Activated T-cell treated with anti-CD3 and anti-CD28 coated beads, Interleukin-2, amount 50 U/mL, for 48 hours (primary cell): ENCODE measurements at regions not wholly inside any gene's neighbourhood (a gene's known extent, or its start where the extent isn't known, plus 50 kb on each side); places are given as distances from the start of the nearest gene placed in this dataset.
A peak's percentile ranks its signal among the peaks of the same experiment; 100 is the strongest.

Experiments
- DNase-seq, 2 experiments: peaks; one replicate each; pipeline ENCODE4 v3.0.0-alpha.2; 2020

DNA sequence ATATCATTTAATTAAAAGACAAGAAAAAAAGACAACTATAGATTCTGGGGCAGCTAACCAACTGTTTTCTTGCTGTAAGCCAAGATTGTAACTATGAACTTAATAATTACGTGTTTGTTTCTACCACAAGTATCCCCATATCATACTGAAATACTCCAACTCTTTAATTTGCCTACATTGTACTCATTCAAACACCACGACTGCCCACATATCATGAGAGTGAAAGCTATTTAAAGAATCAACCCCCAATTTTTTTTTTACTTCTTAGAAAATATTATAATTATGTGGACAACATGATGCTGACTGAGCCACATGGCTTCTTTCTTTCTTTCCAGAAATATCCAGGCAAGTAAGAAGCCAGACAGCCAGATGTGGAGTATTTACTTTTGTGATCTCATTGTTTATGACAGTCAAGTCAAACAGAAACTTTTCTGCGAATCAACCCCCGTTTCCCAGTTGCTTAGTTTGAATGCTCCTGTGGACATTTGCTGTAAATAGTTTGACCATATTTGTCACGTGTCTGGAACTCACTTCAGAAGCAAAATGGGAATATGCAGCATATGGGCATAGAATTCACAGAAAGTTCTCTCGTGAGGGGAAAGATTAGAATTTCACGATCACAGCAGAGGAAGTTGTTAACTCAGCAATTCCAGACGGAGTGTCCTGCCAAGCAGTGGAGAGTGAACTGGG is 126.8 kb upstream of the PSMD7 start:
- no peak for DNase-seq

DNA sequence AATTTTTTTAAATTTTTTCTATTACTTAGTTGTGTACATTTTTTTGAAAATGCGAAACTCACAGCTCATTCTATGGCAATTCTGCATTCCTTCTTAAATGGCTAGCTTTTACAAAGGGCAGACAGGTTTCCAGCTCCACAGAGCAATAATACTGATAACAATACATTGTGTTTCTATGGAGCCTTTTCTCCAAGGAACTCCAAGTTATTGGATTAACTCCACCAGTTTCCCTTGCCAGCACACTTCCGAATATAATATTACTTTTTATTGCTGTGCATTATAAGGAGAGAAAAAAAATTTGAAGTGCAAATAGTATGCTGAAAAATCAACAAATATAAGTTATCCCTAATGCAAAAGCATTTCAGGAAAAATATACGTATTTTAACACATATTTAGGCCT is 127.5 kb upstream of the PSMD7 start:
- DNase-seq, result no peak

DNA sequence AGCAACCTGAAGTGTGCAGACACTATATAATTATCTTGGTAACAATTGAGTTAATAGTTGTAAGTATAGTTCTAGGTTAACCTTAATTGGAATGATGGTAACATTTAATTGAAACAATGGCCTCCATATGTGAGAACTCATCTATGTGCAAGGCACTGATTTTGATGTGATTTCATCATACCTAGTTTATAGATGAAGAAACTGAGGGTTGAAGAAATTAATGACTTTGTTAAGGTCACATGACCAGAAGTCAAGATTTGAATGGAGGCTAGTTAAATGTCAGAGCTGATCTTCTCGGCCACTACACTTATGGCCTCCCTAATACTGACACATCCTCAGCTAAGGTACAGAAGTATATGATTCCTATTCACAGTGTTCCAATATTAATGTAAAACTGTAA is 128.2 kb upstream of the PSMD7 start:
- DNase-seq, result no peak

DNA sequence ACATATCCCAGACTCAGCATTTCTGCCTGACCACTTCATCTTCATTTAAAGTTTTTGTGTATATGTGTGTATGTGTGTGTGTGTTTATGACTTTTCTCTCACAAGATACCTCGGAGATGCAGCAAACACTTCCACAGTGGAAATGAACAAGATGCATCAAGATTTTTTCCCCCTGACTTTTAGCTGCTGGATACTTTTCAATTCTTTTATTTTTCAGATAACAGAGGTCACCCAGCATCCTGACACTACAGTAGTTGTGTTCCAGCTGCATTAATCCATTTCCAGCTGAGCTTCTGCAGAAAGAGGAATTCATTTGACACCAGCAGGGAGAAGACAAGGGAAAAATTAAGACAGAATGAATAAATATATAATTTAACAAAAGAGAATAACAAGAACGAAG is 130.2 kb upstream of the PSMD7 start:
- DNase-seq, result no peak

DNA sequence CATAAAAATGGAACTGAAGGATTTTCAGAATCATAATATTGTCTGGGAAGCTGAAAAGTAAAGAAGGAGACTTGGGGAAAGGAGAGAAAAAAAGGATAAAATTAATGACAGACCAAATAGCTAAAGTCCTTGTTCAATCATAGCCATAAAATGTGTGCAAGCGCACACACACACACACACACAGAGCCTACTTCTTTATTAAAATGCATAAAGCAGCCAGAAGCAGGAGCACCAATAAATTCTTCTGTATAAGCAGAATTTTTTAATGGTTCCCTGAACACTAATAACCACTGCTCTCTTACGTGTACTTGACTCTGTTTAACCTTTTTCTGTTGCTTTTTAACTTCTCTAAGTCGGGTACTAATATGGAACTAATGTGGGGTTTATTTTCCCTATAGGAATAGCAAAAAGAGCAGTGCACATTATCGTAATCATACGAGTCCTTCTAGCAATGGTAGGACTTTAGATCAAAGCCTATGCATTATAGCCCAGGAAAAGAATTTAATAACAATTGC is 131.0 kb upstream of the PSMD7 start:
- DNase-seq, result no peak

DNA sequence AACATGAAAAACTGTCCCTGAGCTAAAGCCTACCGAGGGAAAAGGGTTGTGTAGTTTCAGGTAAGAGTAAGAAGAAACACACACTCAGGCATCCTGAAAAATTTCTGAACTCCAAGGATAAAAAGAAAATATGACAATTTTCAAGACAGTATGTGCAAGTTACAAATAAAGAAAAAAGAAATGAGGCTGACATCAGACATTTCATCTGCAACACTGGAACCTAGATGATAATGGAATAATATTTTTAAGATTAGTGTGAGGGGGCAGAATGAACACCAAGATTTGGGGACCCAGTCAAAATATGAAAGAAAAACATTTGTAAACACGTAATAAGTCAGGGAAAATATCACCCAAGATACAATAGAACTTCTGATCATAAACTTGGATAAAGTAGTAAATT is 135.9 kb upstream of the PSMD7 start:
- no peak for DNase-seq

DNA sequence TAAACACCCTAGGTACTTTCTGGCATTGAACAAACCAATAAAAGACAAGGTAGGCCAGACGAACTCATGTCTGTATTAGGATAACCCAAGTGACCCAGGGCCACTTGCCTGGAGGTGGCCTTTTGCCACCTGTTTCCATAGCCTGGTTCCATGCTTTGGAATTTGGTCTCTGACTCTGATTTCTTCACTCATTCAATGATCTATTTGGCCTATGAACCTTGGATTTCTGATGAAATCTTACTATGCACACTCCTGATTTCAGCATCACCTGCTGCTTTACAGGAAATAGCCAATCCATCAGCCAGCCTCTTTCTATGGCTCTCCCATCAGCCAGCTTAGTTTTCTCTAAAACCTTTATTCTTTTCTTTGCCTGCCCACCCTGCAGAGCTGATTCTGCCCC is 142.8 kb upstream of the PSMD7 start:
- no peak for DNase-seq

DNA sequence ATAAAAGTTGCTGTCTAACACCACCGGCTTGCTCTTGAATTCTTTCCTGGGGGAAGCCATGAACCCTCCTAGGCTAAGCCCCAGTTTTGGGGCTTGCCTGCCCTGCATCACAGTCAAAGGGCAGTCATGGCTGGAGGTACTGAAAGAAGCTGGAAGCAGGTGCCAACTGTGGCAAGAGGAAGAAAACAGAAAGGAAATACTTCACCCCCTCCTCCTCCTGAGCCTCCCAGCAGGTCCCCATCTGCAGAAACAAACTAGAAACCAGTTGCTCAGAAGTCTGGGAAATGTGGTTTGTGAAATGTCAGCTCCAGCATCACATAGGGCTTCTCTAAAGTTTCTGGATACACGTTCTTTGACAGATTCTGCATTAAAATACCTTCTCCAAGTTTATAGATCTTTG is 150.0 kb upstream of the PSMD7 start:
- no peak for DNase-seq

DNA sequence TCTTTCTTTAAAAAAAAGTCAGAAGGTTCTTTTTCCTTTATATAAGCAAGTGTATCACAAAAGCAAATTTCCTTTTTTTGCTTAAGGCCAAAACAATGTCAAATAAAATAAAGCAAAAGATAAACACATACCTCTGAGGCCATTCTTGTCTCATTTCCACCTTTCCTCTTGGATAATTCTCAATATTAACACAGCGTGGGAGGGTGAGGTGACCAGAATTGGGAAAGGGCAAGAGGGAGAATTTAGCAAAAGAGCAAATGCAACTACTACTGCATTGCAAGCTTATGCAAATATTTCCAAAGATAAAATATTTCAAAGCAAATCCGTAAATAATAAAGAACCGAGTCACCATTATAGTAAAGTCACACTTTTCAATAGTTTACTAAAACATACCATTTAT is 153.4 kb upstream of the PSMD7 start:
- no peak for DNase-seq

DNA sequence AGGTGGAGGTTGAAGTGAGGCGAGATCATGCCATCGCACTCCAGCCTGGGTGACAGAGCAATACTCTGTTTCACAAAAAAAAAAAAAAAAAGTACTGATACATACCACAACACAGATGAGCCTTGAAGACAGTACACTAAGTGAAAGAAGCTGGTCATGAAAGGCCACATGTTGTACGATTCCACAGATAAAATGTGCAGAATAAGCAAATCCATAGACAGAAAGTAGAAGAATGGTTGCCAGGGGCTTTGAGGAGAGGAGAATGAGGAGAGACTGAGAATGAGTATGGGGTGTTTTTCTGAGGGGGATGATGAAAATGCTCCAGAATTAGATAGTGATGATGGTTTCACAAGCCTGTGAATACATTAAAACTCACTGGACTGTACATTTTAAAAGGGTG is 155.6 kb upstream of the PSMD7 start:
- DNase-seq, result no peak

DNA sequence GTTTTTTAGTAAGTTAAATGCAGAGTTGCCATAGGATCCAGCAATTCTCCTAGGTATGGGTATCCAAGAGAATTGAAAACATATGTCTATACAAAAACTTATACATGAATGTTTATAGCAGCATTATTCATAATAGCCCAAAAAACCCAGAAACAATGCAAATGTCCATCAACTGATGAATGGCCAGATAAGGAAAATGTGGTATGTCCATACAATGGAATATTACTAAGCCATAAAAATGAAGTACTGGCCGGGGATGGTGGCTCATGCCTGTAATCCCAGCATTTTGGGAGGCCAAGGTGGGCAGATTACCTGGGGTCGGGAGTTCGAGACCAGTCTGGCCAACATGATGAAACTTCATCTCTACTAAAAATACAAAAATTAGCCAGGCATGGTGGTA is 156.1 kb upstream of the PSMD7 start:
- no peak for DNase-seq

DNA sequence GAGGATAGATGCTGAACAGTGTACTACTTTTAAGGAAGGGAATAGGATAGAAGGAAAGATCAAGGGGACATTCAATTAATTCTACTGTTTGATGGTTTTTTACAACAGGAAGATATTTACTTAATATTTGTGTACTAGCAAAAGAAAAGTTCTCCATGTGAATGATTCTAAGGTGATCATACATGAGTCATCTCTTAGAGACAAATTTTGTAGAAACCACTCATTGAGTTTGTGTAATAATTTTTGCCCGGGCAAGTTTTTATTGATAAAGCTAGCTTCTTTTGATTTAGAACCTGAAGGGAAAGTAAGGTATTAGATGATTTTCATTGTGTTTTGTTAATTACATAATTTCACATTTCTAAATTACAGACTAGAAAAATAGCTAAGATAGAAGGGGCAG is 172.8 kb upstream of the PSMD7 start:
- DNase-seq, result no peak

DNA sequence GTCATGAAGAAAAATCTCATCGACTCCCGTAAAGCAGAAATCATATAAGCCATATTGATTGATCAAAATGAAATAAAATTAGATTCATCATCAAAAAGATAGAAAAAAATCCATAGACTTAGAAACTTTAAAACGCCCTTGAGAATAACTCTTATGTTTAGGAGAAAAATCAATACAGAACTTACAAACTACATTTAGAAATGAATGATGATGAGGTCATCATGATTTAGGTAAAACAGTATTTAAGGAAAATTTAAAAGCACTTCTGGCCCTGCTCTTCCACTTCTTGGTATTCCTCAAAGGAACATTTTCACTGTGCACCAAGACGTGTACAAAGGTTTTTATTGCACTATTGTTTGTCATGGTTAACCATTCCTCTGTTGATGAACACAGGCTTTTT is 173.4 kb upstream of the PSMD7 start:
- DNase-seq, result no peak

DNA sequence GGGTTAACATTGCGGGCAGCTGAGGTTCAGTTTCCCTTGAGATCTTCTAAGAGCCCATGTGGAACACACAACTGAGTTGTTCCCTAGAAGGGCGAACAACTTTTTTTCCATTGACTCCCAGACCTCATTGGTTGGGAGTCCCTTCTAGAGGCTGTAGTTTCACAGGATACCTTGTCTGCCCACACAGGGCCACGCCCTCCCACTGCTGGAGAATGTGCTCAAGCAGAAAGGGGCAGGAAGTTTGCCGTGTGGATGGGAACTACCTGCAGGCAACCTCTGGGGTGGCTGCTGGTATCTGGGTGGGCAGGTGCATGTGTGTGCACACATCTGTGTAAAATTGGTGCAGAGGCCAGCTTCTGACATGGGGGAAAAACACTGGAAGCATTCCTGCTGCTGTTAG is 178.8 kb upstream of the PSMD7 start:
- DNase-seq, result no peak

DNA sequence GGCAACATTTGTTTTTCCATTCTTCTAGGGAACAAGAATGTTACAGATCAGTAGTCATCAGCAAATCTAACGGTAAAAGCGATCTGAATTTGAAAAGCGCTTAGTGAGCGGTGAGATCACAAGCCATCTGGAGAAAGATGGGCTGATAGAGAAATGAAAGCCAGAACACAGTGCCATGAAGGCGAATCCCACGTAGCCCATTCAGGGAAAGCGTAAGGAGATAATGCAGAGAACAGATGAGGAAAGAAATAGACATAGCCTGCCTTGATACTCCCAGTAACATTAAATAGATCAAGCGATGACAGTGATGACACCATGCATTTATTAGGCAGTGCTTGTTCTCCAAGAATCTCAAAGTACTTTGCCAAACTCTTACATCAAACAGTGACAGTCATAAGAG is 183.1 kb upstream of the PSMD7 start:
- DNase-seq, result no peak

DNA sequence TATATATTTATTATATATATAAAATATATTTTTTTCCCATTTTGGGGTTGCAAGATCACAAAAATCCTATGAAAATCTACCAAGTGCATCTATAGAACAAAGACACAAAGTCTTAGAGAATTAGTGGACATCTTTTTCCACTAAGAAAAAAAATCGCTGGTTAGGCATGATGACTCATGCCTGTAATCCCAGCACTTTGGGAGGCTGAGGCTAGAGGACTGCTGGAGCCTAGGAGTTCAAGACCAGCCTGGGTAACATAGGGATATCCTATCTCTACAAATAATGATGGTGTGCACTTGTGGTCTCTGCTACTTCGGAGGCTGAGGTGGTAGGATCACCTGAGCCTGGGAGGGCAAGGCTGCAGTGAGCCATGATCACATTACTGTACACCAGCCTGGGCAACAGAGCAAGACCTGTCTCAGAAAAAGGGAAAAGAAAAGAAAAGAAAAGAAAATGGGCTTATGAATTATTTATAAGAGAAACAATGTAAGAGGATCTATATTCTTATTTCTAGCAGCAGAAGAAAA is 185.1 kb upstream of the PSMD7 start:
- no peak for DNase-seq

DNA sequence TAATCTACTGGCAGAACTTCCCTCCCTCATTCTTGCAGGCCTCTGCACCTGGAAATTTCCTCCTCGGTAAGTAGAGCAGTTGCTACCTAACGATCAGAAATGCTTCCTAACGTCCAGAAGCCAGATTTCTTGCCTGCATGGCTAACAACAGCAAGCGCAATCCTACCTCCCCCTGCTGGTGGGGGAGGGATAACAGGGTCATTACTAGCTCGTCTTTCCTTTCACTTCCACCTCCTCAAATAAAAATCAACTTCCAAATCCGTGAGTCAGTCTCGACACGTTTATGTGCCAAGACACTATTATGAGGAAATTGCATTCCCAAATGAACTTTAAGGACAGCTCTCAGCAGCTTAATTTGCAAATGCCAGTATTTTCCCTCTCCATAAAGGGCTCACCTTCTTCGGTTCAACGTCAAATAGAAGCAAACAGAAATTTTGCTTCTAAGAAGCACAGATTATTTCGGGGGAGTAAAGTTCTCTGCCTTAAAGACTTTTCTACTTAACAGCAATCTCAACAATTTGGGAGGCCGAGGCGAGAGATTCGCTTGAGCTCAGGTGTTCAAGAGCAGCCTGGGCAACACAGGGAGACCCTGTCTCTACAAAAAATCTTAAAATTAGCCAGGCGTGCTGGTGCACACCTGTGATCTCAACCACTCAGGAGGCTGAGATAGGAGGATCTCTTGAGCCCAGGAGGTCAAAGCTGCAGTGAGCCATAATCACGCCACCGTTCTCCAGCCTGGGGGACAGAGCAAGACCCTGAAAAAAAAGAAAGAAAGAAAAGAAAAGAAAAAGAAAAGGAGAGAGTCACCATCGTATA is 188.6 kb upstream of the PSMD7 start:
- peak; percentile 49 to 56 for DNase-seq

DNA sequence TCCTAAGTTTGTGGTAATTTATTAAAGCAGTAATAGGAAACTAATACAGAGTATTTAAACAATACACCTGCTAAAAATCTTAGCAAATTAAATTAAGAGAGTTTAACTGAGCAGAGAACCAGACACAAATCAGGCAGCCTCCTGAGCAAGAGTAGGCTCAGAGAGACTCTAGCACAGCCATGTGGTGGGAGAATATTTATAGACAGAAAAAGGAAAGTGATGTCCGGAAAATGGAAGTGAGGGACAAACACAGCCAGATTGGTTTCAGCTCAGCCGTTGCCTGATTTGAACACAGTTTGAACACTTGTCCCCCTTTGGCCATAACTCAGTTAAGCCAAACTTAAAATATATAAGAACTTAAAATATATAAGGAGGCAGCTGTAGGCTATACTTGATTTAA is 192.6 kb upstream of the PSMD7 start:
- no peak for DNase-seq

DNA sequence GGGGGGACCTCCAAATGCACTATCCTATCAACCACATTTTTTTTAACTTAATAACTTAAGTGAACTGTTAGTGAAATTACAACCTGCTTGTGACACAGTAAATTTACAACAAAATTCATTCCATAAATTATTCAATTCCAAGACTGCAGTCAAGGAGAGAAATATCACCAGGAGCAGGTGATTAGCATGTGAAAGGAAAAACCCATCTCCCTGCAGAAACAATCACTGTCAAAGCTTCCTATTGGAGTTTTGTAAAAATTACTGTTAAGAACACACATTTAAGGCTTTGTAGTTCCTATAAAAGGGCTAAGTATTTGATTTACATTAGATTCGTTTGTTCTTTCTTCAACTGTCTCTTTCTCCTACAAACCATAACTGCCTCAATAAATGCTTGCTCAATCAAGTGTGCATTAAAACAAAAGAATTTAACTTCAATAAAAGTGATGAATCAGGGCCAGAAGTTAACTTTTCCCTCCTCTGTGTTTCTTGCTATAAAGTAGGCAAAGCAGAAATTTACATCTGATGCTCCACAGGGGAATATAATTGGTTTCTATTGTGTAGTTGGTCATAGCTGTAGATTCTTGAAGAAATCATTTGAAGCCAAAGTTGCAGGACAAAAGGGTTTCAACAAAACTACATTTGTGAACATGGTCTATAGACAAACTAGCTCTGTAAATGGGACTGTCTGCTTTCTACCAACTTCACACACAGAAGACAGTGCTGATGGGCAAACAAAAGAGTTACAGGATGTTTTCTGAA is 195.1 kb upstream of the PSMD7 start:
- DNase-seq, result no peak

DNA sequence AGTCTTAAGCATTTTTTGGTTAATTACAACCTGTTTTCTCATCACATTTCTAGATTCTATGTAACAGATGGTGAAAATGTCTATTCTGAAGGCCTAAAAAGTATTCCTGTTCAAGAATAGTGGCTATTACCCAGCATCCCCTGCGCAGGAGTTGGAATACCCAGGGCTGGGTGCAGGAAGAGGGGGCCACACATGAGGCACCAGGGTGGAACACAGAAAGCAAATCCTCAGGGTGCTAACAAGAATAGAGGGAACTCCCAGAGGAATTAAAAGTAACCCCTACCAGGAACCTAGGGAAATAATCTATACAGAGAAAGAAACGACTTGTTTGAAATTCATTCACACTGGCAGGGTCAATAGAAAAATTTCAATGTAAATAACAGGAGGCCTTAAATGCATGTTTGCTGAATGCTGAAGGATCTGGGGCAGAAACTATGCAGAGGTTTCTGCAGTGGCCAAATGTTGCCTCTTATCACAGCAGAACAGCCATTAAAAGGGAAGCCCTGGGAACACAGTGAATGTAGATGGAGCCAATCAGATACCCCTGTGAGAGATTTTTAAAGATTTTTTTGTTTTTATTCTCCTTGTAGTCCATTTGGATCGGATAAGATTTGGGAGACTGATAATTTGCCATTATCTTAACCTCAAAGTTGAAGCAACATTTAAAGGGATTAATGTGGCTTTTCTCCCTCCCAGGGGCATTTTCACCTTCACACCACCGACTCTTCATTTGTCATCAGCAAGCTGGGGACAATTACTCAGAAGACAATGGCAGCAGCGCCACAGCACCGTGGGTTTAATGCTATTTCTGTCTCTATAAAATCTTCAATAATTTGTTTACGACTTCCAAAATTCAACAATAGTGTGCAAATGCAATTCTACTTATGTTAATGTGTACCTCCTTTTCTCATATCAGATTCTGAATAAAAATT is 196.0 kb upstream of the PSMD7 start:
- DNase-seq, result no peak

DNA sequence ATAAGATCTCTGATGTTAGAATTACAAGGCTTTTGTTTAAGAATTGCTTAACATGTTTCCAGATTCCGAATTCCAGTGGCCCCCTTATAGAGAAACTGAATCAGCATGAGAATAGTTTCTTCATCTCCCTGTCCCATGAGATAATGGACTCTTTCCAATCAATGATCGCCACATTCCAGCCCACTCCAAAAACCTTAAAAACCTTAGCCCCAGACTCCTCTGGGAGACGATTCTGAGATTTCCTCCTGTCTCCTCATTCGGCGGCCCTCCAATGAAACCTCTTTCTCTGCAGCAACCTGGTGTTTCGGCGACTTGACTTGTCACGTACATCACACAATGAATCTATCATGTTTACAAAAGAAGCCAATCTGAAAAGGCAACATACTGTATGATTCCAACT is 197.1 kb upstream of the PSMD7 start:
- DNase-seq, result no peak

DNA sequence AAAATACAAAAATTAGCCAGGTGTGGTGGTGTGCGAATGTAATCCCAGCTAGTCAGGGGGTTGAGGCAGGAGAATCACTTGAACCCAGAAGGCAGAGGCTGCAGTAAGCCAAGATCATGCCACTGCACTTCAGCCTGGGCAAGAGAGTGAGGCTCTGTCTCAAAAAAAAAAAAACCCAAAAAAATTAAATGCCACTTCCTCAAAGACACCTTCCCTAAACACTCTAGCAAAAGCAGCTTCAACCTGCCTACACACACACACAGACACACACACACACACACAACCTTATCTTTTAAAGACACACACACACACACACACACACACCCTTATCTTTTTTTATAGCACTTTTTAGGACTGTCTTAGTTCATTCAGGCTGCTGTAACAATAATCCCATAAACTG is 201.7 kb upstream of the PSMD7 start:
- no peak for DNase-seq
